ENCODE measurements at regions not wholly inside any gene's neighbourhood (a gene's known extent, or its start where the extent isn't known, plus 50 kb on each side); places are given as distances from the start of the nearest gene placed in this dataset.

DNA sequence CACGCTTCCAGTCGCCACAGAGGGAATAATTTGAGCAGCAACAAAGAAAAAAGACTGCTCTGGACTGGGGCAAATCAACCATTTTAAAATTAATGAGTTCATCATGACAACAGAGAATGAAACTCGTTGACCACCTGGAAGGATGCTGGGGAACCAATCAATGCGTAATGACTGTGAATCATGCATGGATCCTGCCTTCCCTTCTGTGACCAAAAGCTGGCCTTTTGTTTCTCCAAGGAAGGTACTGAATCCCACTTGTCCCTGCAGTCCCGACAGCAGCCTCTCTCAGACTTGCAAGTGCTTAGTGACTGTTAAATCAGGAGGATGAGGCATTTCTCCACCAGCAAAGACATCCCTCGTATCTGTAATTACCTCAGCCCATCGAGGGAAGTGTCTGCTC, 68.0 kb upstream of the TNS3 start (continued):
- TF ChIP-seq, protein P1, sequence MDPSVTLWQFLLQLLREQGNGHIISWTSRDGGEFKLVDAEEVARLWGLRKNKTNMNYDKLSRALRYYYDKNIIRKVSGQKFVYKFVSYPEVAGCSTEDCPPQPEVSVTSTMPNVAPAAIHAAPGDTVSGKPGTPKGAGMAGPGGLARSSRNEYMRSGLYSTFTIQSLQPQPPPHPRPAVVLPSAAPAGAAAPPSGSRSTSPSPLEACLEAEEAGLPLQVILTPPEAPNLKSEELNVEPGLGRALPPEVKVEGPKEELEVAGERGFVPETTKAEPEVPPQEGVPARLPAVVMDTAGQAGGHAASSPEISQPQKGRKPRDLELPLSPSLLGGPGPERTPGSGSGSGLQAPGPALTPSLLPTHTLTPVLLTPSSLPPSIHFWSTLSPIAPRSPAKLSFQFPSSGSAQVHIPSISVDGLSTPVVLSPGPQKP (IDR thresholded peaks at IDR 0.05; ENCODE audit: borderline replicate concordance, low read depth, low read length): no peak
- no peak for TF ChIP-seq POLR2A (IDR thresholded peaks at IDR 0.05; ENCODE audit: low read depth, low read length)
- TF ChIP-seq RFX5 (IDR thresholded peaks at IDR 0.05; ENCODE audit: low read depth, low read length): no peak
- TF ChIP-seq SMC3 (IDR thresholded peaks at IDR 0.05; ENCODE audit: low read depth, low read length): no peak
- TF ChIP-seq FOS (IDR thresholded peaks at IDR 0.05; ENCODE audit: low read depth, low read length): no peak
- no peak for TF ChIP-seq MXI1 (IDR thresholded peaks at IDR 0.05; ENCODE audit: borderline replicate concordance, low read depth, low read length)
